Activated CD8-positive, alpha-beta memory T cell treated with anti-CD3 and anti-CD28 coated beads, Interleukin-2, amount 50 U/mL, for 1 hour (primary cell): ENCODE measurements at regions not wholly inside any gene's neighbourhood (a gene's known extent, or its start where the extent isn't known, plus 50 kb on each side); places are given as distances from the start of the nearest gene placed in this dataset.

Source experiments
- DNase-seq: peaks from one replicate; pipeline ENCODE4 v3.0.0-alpha.2; 2020; ENCODE audit errors: extremely low read depth

- no peak for DNase-seq
These were observed 89.6 kb downstream of the RBFOX3 start for GRCh38 chr17:79521225-79521624.

GRCh38 chr17:79520167-79521165, 90.4 kb downstream of the RBFOX3 start:
- no peak for DNase-seq

GRCh38 chr17:79519601-79520000, 91.2 kb downstream of the RBFOX3 start:
- no peak for DNase-seq

GRCh38 chr17:79518585-79519523, 92.0 kb downstream of the RBFOX3 start:
- DNase-seq = no peak

- DNase-seq = no peak
These were observed 92.8 kb downstream of the RBFOX3 start for GRCh38 chr17:79517827-79518584.

GRCh38 chr17:79515646-79516571, 94.9 kb downstream of the RBFOX3 start:
- DNase-seq = no peak

GRCh38 chr17:79515110-79515509, 95.7 kb downstream of the RBFOX3 start:
- no peak for DNase-seq

GRCh38 chr17:79513820-79514535, 96.9 kb downstream of the RBFOX3 start:
- no peak for DNase-seq

GRCh38 chr17:79513206-79513605, 97.6 kb downstream of the RBFOX3 start:
- no peak for DNase-seq

- no peak for DNase-seq
These were observed 99.4 kb downstream of the RBFOX3 start for GRCh38 chr17:79511471-79511870.

- no peak for DNase-seq
These were observed 100.8 kb downstream of the RBFOX3 start for GRCh38 chr17:79510071-79510470.

- DNase-seq = no peak
These were observed 101.4 kb downstream of the RBFOX3 start for GRCh38 chr17:79509490-79509889.

GRCh38 chr17:79509008-79509407, 101.8 kb downstream of the RBFOX3 start:
- no peak for DNase-seq

- DNase-seq = no peak
These were observed 102.5 kb downstream of the RBFOX3 start for GRCh38 chr17:79508291-79508716.

GRCh38 chr17:79506955-79507354, 103.9 kb downstream of the RBFOX3 start:
- DNase-seq = no peak

GRCh38 chr17:79506150-79506870, 104.5 kb downstream of the RBFOX3 start:
- no peak for DNase-seq

- DNase-seq = no peak
These were observed 105.7 kb downstream of the RBFOX3 start for GRCh38 chr17:79505199-79505598.

GRCh38 chr17:79504181-79504605, 106.7 kb downstream of the RBFOX3 start:
- DNase-seq = no peak
